ENCODE measurements at regions not wholly inside any gene's neighbourhood (a gene's known extent, or its start where the extent isn't known, plus 50 kb on each side); places are given as distances from the start of the nearest gene placed in this dataset.

GRCh38 chr14:22403296-22403695 is 185.7 kb downstream of the DAD1 start:
- DNase-seq (ENCODE audit: low spot score), result no peak
- TF ChIP-seq, protein P1, sequence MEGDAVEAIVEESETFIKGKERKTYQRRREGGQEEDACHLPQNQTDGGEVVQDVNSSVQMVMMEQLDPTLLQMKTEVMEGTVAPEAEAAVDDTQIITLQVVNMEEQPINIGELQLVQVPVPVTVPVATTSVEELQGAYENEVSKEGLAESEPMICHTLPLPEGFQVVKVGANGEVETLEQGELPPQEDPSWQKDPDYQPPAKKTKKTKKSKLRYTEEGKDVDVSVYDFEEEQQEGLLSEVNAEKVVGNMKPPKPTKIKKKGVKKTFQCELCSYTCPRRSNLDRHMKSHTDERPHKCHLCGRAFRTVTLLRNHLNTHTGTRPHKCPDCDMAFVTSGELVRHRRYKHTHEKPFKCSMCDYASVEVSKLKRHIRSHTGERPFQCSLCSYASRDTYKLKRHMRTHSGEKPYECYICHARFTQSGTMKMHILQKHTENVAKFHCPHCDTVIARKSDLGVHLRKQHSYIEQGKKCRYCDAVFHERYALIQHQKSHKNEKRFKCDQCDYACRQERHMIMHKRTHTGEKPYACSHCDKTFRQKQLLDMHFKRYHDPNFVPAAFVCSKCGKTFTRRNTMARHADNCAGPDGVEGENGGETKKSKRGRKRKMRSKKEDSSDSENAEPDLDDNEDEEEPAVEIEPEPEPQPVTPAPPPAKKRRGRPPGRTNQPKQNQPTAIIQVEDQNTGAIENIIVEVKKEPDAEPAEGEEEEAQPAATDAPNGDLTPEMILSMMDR (IDR thresholded peaks at IDR 0.05), result no peak
- Histone ChIP-seq H3K4me3 (no peak overlapping the region), H3K27ac (no peak overlapping the region)

DNA sequence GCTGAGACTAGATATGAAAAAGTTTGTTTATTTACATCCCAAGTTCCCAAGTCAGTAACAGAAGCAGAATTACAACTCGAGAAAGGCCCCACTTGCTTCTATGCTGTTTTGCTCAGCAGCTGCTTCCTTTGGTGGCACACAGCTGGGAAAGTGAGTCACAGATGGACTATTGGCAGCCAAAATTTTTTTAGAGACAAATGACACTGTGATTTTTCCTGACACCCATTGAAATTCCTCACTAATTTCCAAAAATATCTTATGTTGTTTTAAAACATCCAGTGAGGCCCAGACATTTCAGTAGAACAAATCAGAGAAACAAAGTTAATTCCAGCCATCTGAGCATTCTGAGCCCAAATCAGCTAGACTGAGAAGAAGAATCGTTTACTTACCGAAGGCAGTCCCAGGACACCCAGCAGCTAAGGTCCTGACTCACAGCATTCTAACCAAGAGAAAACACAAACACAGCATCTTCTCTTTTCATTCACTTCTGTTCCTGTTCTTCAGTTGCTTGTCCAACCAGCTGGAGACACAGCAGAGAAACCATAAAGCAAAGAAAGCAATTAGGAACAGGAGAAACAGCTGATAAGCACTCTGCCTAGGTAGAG is 188.3 kb downstream of the DAD1 start:
- no peak overlapping the region for H3K4me3 ChIP-seq
- TF ChIP-seq, protein P1 (IDR thresholded peaks at IDR 0.05), result no peak
- peak; percentile 40 for DNase-seq (ENCODE audit: low spot score)
- H3K27ac ChIP-seq, result peak overlapping the region in 1 of 2 donors; percentile 67

- no peak for DNase-seq (ENCODE audit: low spot score)
- H3K4me3 ChIP-seq, result no peak overlapping the region
- TF ChIP-seq, protein P1 (IDR thresholded peaks at IDR 0.05), result no peak
- no peak overlapping the region for H3K27ac ChIP-seq
Measured at GRCh38 chr14:22399776-22400175, 189.2 kb downstream of the DAD1 start.

DNA sequence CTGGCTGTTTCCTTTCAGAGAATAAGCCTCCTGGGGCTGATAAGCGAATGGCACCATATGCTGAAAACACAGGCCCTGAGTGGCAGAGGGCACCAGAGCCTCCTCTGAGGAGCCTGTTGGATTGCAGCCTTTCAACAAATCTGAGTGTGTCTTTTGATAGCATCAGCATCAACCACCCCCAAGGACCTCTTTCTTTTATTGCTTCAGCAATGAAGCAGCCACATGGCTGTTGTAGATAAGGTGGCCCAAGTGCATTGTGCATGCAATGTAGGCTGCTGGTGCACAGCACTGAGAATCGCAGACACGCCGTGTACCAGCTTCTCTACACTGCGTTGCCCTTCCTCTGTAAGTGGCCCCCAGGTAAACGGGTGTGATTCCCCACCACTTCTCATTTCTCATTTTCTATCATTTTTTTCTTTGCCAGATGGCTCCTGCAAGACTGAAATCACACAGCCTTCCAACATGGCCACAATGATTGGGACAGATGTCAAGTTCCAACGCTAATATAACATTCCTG is 191.7 kb downstream of the DAD1 start:
- H3K4me3 ChIP-seq, result no peak overlapping the region
- no peak overlapping the region for H3K27ac ChIP-seq
- TF ChIP-seq, protein P1 (IDR thresholded peaks at IDR 0.05), result no peak
- DNase-seq (ENCODE audit: low spot score), result no peak

DNA sequence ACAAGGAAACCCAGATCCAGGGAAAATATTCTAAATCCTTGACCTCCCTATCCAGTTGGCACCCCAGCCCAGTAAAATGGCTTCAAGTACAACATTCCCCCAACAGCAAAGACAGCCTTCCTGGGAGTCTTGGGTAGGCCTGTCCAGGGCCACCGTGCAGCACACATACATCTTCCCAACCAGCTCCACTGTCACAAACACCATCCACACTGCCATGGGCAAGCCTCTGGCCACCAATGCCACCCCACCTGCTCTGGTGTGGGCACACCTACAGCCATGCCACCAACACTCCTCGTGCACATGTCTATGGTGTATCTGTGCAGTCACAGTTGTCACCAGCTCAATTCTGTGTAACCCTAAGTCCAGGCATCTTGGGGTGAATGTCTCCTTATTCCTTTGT is 193.2 kb downstream of the DAD1 start:
- no peak overlapping the region for H3K27ac ChIP-seq
- H3K4me3 ChIP-seq, result no peak overlapping the region
- TF ChIP-seq, protein P1 (IDR thresholded peaks at IDR 0.05), result no peak
- no peak for DNase-seq (ENCODE audit: low spot score)

- Histone ChIP-seq H3K4me3 (no peak overlapping the region), H3K27ac (no peak overlapping the region)
- TF ChIP-seq, protein P1 (IDR thresholded peaks at IDR 0.05), result no peak
- DNase-seq (ENCODE audit: low spot score), result no peak
Measured at GRCh38 chr14:22394616-22395015, 194.4 kb downstream of the DAD1 start.

- Histone ChIP-seq H3K4me3 (no peak overlapping the region), H3K27ac (no peak overlapping the region)
- DNase-seq (ENCODE audit: low spot score), result no peak
- TF ChIP-seq, protein P1 (IDR thresholded peaks at IDR 0.05), result no peak
Measured at GRCh38 chr14:22393796-22394195, 195.2 kb downstream of the DAD1 start.
